Upper lobe of right lung (tissue), 1 donor: ENCODE measurements at regions not wholly inside any gene's neighbourhood (a gene's known extent, or its start where the extent isn't known, plus 50 kb on each side); places are given as distances from the start of the nearest gene placed in this dataset.

Experiments
- ATAC-seq: fragments of 200-7000 bp; cut with Tn5 transposase; one replicate; pipeline ENCODE4 v1.9.1; 2020; ENCODE audit warnings: mild to moderate bottlenecking, moderate library complexity
- DNase-seq: peaks from one replicate; pipeline ENCODE4 v3.0.0-alpha.2; 2020
- H3K27ac ChIP-seq: fragments of 200-600 bp; one replicate; pipeline ENCODE4 v1.8.0; 2022
- H3K27me3 ChIP-seq: fragments of 200-600 bp; one replicate; pipeline ENCODE4 v1.8.0; 2022; ENCODE audit warnings: mild to moderate bottlenecking
- H3K36me3 ChIP-seq: fragments of 200-600 bp; one replicate; pipeline ENCODE4 v1.8.0; 2022
- H3K4me1 ChIP-seq: fragments of 200-600 bp; one replicate; pipeline ENCODE4 v1.8.0; 2022
- H3K4me3 ChIP-seq: fragments of 200-600 bp; one replicate; pipeline ENCODE4 v1.8.0; 2022; ENCODE audit warnings: mild to moderate bottlenecking
- H3K9me3 ChIP-seq: fragments of 200-600 bp; one replicate; pipeline ENCODE4 v1.8.0; 2022
- CTCF ChIP-seq: fragments of 200-600 bp; IDR thresholded peaks from one replicate; pipeline ENCODE4 v1.8.0; 2022; ENCODE audit warnings: antibody characterized with exemption
- intact Hi-C: fragments of 100-400 bp; cut with DNase I; formaldehyde crosslinking; loops from one replicate; pipeline ENCODE4 v1.11.0; 2022
- donor health status: DM: no; HTN: yes; CAD: no; lungs with severe emphysema.

- Histone ChIP-seq H3K27me3 (no peaks in the 10 kb centered on the region), H3K4me3 (no peak overlapping the region), H3K4me1 (no peaks in the 10 kb centered on the region), H3K27ac (no peak overlapping the region), H3K9me3 (no peaks in the 10 kb centered on the region), H3K36me3 (no peaks in the 10 kb centered on the region)
- intact Hi-C loops, result no loop called here
- ATAC-seq (no peak), DNase-seq (no peak)
- TF ChIP-seq CTCF, result no peak
These were observed 111.3 kb upstream of the CREB1 start for GRCh38 chr2:207418419-207418818.

- intact Hi-C loops, result no loop called here
- H3K27me3 ChIP-seq, result no peaks in the 10 kb centered on the region
- H3K27ac ChIP-seq, result no peak overlapping the region
- no peak for DNase-seq
- no peak for TF ChIP-seq CTCF
- H3K4me3 ChIP-seq, result no peak overlapping the region
- no peaks in the 10 kb centered on the region for H3K9me3 ChIP-seq
- no peaks in the 10 kb centered on the region for H3K36me3 ChIP-seq
- ATAC-seq, result no peak
- H3K4me1 ChIP-seq, result no peaks in the 10 kb centered on the region
These were observed 110.4 kb upstream of the CREB1 start for GRCh38 chr2:207419331-207419730.

GRCh38 chr2:207421671-207422070, 108.1 kb upstream of the CREB1 start:
- H3K4me1 ChIP-seq, result no peaks in the 10 kb centered on the region
- H3K4me3 ChIP-seq, result no peak overlapping the region
- ATAC-seq (no peak), DNase-seq (no peak)
- H3K9me3 ChIP-seq, result no peaks in the 10 kb centered on the region
- intact Hi-C loops, result no loop called here
- H3K27ac ChIP-seq, result no peak overlapping the region
- H3K27me3 ChIP-seq, result no peaks in the 10 kb centered on the region
- no peaks in the 10 kb centered on the region for H3K36me3 ChIP-seq
- TF ChIP-seq CTCF, result no peak

- ATAC-seq, result no peak
- no peaks in the 10 kb centered on the region for H3K4me1 ChIP-seq
These were observed 107.4 kb upstream of the CREB1 start for GRCh38 chr2:207422380-207422779.

GRCh38 chr2:207423886-207424285, 105.9 kb upstream of the CREB1 start:
- peak; percentile 67 for ATAC-seq
- Histone ChIP-seq H3K36me3 (no peaks in the 10 kb centered on the region), H3K27ac (no peak overlapping the region), H3K4me3 (no peak overlapping the region), H3K27me3 (no peaks in the 10 kb centered on the region), H3K9me3 (no peaks in the 10 kb centered on the region), H3K4me1 (no peaks in the 10 kb centered on the region)
- DNase-seq, result no peak
- TF ChIP-seq CTCF, result no peak
- intact Hi-C loops, result no loop called here

More at GRCh38 chr2:207422380-207422779, 107.4 kb upstream of the CREB1 start:
- H3K27me3 ChIP-seq, result no peaks in the 10 kb centered on the region
- no peaks in the 10 kb centered on the region for H3K9me3 ChIP-seq
- TF ChIP-seq CTCF, result no peak
- no peak overlapping the region for H3K27ac ChIP-seq
- intact Hi-C loops, result no loop called here
- H3K4me3 ChIP-seq, result no peak overlapping the region
- DNase-seq, result no peak
- H3K36me3 ChIP-seq, result no peaks in the 10 kb centered on the region

- H3K27me3 ChIP-seq, result no peaks in the 10 kb centered on the region
- ATAC-seq (no peak), DNase-seq (no peak)
- H3K9me3 ChIP-seq, result no peaks in the 10 kb centered on the region
- no peak for TF ChIP-seq CTCF
- H3K36me3 ChIP-seq, result no peaks in the 10 kb centered on the region
- no peak overlapping the region for H3K4me3 ChIP-seq
- H3K4me1 ChIP-seq, result no peaks in the 10 kb centered on the region
- no peak overlapping the region for H3K27ac ChIP-seq
- intact Hi-C loops, result no loop called here
These were observed 101.8 kb upstream of the CREB1 start for GRCh38 chr2:207427986-207428385.
